Fibroblast of villous mesenchyme (primary cell): ENCODE measurements at regions not wholly inside any gene's neighbourhood (a gene's known extent, or its start where the extent isn't known, plus 50 kb on each side); places are given as distances from the start of the nearest gene placed in this dataset.
A peak's percentile ranks its signal among the peaks of the same experiment; 100 is the strongest.

ENCODE experiments used
- DNase-seq: peaks from one replicate; pipeline ENCODE4 v3.0.0-alpha.2; 2010; ENCODE audit warnings: low read depth
- H3K4me3 ChIP-seq: 2 replicates; pipeline ENCODE4 v1.5.1; 2011; ENCODE audit warnings: low read depth, mild to moderate bottlenecking, low read length
- CTCF ChIP-seq: IDR thresholded peaks from 2 replicates; pipeline ENCODE4 v1.5.1; 2012; ENCODE audit warnings: low read depth, mild to moderate bottlenecking, low read length; ENCODE audit not compliant: insufficient read depth

DNA sequence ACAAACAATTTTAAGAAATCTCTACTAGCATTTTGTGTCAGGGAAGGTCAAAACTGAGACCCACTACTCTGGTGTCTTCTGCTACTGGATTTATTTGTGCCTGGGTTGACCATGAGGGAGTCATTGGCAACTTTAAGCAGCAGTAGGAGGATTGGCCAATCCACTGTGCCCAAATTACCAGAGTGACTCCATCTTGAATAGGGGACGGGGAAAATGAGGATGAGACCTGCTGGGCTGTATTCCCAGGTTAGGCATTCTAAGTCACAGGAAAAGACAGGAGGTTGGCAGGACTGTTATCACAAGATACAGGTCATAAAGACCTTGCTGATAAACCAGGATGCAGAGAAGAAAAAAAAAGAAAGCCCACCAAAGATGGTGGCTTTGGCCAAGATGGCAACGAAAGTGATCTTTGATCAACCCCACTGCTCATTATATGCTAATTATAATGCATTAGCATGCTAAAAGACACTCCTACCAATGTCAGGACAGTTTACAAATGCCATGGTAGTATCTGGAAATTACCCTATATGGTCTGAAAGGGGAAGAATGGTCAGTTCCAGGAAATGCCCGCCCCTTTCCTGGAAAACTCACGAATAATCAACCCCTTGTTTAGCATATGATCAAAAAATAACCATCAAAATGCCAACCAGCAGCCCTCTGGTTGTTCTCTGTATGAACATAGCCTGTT lies 200.9 kb downstream of the LTN1 start:
- TF ChIP-seq CTCF, result no peak
- no peak overlapping the region for H3K4me3 ChIP-seq
- no peak for DNase-seq

DNA sequence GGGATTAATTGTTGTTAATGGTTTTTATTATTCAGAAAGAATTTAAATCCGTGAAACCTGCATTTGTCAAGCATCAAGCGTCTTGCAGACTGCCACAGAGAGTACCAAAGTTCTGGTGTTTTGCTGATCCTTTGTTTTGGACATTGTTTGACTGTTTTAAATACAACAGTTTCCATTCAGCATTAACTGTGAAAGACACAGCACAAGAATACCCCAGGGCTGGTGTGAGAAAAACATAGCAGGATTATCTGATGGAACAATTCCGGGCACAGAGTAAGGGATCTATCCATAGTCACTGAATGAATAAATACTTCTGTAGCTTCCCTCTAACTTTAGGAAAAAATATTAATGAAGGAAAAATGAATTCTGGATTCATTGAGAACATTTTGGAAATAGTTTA lies 202.3 kb downstream of the LTN1 start:
- no peak for DNase-seq
- no peak for TF ChIP-seq CTCF
- H3K4me3 ChIP-seq, result no peak overlapping the region

GRCh38 chr21:28789523-28789922 lies 203.2 kb downstream of the LTN1 start:
- no peak overlapping the region for H3K4me3 ChIP-seq
- no peak for TF ChIP-seq CTCF
- DNase-seq, result no peak

DNA sequence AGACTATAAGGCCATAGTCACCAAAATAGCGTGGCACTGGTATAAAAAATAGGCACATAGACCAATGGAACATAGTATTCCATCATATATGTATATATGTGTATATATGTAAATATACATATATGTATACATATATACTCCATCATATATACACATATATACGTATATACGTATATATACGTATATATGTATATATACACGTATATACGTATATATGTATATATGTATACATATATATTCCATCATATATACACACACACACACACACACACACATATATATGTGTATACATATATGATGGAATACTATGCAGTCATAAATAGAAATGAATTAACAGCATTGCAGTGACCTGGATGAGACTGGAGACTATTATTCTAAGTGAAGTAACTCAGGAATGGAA lies 204.6 kb downstream of the LTN1 start:
- no peak for TF ChIP-seq CTCF
- H3K4me3 ChIP-seq, result no peak overlapping the region
- no peak for DNase-seq

GRCh38 chr21:28783641-28784185 lies 209.0 kb downstream of the LTN1 start:
- no peak for DNase-seq
- TF ChIP-seq CTCF, result no peak
- no peak overlapping the region for H3K4me3 ChIP-seq

GRCh38 chr21:28781602-28782276 lies 210.9 kb downstream of the LTN1 start:
- DNase-seq, result peak; percentile 57
- peak; percentile 74 for TF ChIP-seq CTCF
- no peak overlapping the region for H3K4me3 ChIP-seq
